K562 (cell line): ENCODE measurements at regions not wholly inside any gene's neighbourhood (a gene's known extent, or its start where the extent isn't known, plus 50 kb on each side); places are given as distances from the start of the nearest gene placed in this dataset.
A peak's percentile ranks its signal among the peaks of the same experiment; 100 is the strongest.

Experiments used
- CCNT2 ChIP-seq: IDR thresholded peaks from 2 replicates; pipeline ENCODE4 v1.6.1; 2011; ENCODE audit warnings: borderline replicate concordance, low read depth, mild to moderate bottlenecking, moderate library complexity, mixed read lengths, low read length; ENCODE audit not compliant: insufficient read length; ENCODE audit errors: extremely low read depth
- CREBBP ChIP-seq: IDR thresholded peaks from one replicate; pipeline ENCODE4 v1.6.1; 2012; ENCODE audit warnings: low read depth, mild to moderate bottlenecking, control low read depth, inconsistent platforms, low read length
- CTBP1 ChIP-seq: fragments of 450-650 bp; IDR thresholded peaks from 2 replicates; pipeline ENCODE4 v1.6.1; 2016; ENCODE audit warnings: borderline replicate concordance
- DIDO1 ChIP-seq: fragments of 450-650 bp; IDR thresholded peaks from 2 replicates; pipeline ENCODE4 v1.6.1; 2016; ENCODE audit warnings: low read depth, missing biosample characterization, missing genetic modification characterization
- ELF1 ChIP-seq: fragments of 200-800 bp; sonication (Bioruptor generic); IDR thresholded peaks from 2 replicates; pipeline ENCODE4 v1.6.1; 2016; ENCODE audit warnings: missing genetic modification characterization, missing compliant biosample characterization
- GMEB1 ChIP-seq: fragments of 250-450 bp; sonication (Bioruptor Pico); IDR thresholded peaks from 2 replicates; pipeline ENCODE4 v1.4.0; 2020; ENCODE audit warnings: mild to moderate bottlenecking
- HDAC2 ChIP-seq: fragments of 450-650 bp; IDR thresholded peaks from 2 replicates; pipeline ENCODE4 v1.6.1; 2016; ENCODE audit warnings: mild to moderate bottlenecking
- HIVEP1 ChIP-seq: fragments of 250-450 bp; sonication (Bioruptor Pico); IDR thresholded peaks from 2 replicates; pipeline ENCODE4 v1.4.0; 2020; ENCODE audit warnings: mild to moderate bottlenecking
- ILK ChIP-seq: fragments of 450-650 bp; IDR thresholded peaks from 2 replicates; pipeline ENCODE4 v1.6.1; 2016; ENCODE audit warnings: missing genetic modification characterization, low read depth, mild to moderate bottlenecking, missing compliant biosample characterization, moderate library complexity, borderline replicate concordance
- MBD2 ChIP-seq: sonication (generic); IDR thresholded peaks from 2 replicates; pipeline ENCODE4 v1.6.1; 2016; ENCODE audit warnings: low read depth, borderline replicate concordance
- MCM5 ChIP-seq: fragments of 450-650 bp; IDR thresholded peaks from 2 replicates; pipeline ENCODE4 v1.6.1; 2016; ENCODE audit warnings: low read depth
- MEF2A ChIP-seq: IDR thresholded peaks from 2 replicates; pipeline ENCODE4 v1.6.1; 2011; ENCODE audit warnings: low read depth, mild to moderate bottlenecking, low read length, moderate library complexity; ENCODE audit not compliant: control insufficient read depth
- MXI1 ChIP-seq: IDR thresholded peaks from 2 replicates; pipeline ENCODE4 v1.6.1; 2011; ENCODE audit warnings: low read depth, mild to moderate bottlenecking, improper control_type of control experiment, low read length
- PRMT5 ChIP-seq: sonication (generic); formaldehyde crosslinking; IDR thresholded peaks from 2 replicates; pipeline ENCODE4 v1.5.0; 2020; ENCODE audit warnings: missing genetic modification reagents
- RBBP5 ChIP-seq: fragments of 200-600 bp; sonication (generic); IDR thresholded peaks from 2 replicates; pipeline ENCODE4 v1.6.1; 2012; ENCODE audit warnings: borderline replicate concordance, mild to moderate bottlenecking, low read length, control low read depth, inconsistent platforms; ENCODE audit not compliant: insufficient read depth, poor library complexity, severe bottlenecking
- SIX5 ChIP-seq, 2 experiments: IDR thresholded peaks; 2 replicates each; pipeline ENCODE4 v1.6.1; 2011; ENCODE audit warnings: low read length in 2 of 2, borderline replicate concordance in 1 of 2, low read depth in 1 of 2, mild to moderate bottlenecking in 1 of 2, moderate library complexity in 1 of 2; ENCODE audit not compliant: insufficient read depth in 1 of 2
- SMARCA5 ChIP-seq: fragments of 450-650 bp; IDR thresholded peaks from 2 replicates; pipeline ENCODE4 v1.6.1; 2016
- SNAPC5 ChIP-seq: fragments of 250-450 bp; sonication (Bioruptor Pico); IDR thresholded peaks from 2 replicates; pipeline ENCODE4 v1.8.0; 2021; ENCODE audit warnings: moderate library complexity, mild to moderate bottlenecking, inconsistent platforms
- TRIM25 ChIP-seq: fragments of 450-650 bp; IDR thresholded peaks from 2 replicates; pipeline ENCODE4 v1.7.0; 2016; ENCODE audit warnings: borderline replicate concordance
- YBX1 ChIP-seq: fragments of 450-650 bp; IDR thresholded peaks from 2 replicates; pipeline ENCODE4 v1.7.1; 2016; ENCODE audit warnings: mild to moderate bottlenecking
- YY1 ChIP-seq, 3 experiments: IDR thresholded peaks; 2 replicates each; pipeline ENCODE4 v1.6.1; 2011; ENCODE audit warnings: low read length in 2 of 3, mild to moderate bottlenecking in 2 of 3, moderate library complexity in 2 of 3, borderline replicate concordance in 1 of 3, control low read depth in 1 of 3, low read depth in 1 of 3; ENCODE audit not compliant: insufficient read depth in 3 of 3, insufficient replicate concordance in 2 of 3, control insufficient read depth in 1 of 3, insufficient read length in 1 of 3; ENCODE audit errors: extremely low read depth in 1 of 3
- ZNF561 ChIP-seq: fragments of 450-650 bp; formaldehyde crosslinking; conservative IDR thresholded peaks from 2 replicates; pipeline ENCODE4 v1.4.0; 2020; ENCODE audit warnings: mild to moderate bottlenecking, moderate library complexity
- ZNF696 ChIP-seq: fragments of 250-450 bp; sonication (Bioruptor Pico); conservative IDR thresholded peaks from 2 replicates; pipeline ENCODE4 v1.4.0; 2020; ENCODE audit warnings: mild to moderate bottlenecking, moderate library complexity
- ZNF740 ChIP-seq, 3 experiments: fragments of 200-800 bp in 1 of 3; sonication (Bioruptor generic) in 1 of 3; sonication (generic) in 1 of 3; formaldehyde crosslinking in 1 of 3; IDR thresholded peaks; 2 replicates each; pipeline versions ENCODE4 v1.6.1 to v1.8.0; 2016 to 2022; ENCODE audit warnings: mild to moderate bottlenecking in 2 of 3, missing compliant biosample characterization in 2 of 3, missing genetic modification characterization in 2 of 3, missing genetic modification reagents in 1 of 3

- TF ChIP-seq YY1 (IDR thresholded peaks at IDR 0.05; ENCODE audit: borderline replicate concordance in 1 of 3, control insufficient read depth in 1 of 3, extremely low read depth in 1 of 3, insufficient read depth in 3 of 3, insufficient read length in 1 of 3, insufficient replicate concordance in 2 of 3, low read depth in 1 of 3, low read length in 2 of 3) (peak in 2 of 3 experiments; percentile 20 to 78), HIVEP1 (no peak), SIX5 (IDR thresholded peaks at IDR 0.05; ENCODE audit: borderline replicate concordance in 1 of 2, insufficient read depth in 1 of 2, low read depth in 1 of 2, low read length in 2 of 2) (no peak), RBBP5 (no peak), HDAC2 (peak; percentile 96), MCM5 (no peak), DIDO1 (tag) (peak; percentile 80), CTBP1 (peak; percentile 65; the same call in 1 of the 2 replicates), CREBBP (no peak), MBD2 (peak; percentile 35; the same call in 1 of the 2 replicates), MEF2A (no peak), SMARCA5 (peak; percentile 98), MXI1 (no peak), GMEB1 (CRISPR knock-in tag) (no peak), PRMT5 (CRISPR knock-in tag) (no peak), ILK (tag) (no peak), SNAPC5 (no peak), ZNF696 (CRISPR knock-in tag) (no peak), ELF1 (tag) (0 out of 2 replicates have a peak, but pooled peaks have one; percentile 28), CCNT2 (no peak), ZNF561 (CRISPR knock-in tag) (no peak), TRIM25 (no peak), YBX1 (no peak), ZNF740 (CRISPR knock-in tag; IDR thresholded peaks at IDR 0.05) (no peak), ZNF740 (tag; IDR thresholded peaks at IDR 0.05) (no peak)
These were observed 66.4 kb upstream of the MAP1LC3B2 start (continued) for GRCh38 chr12:116492703-116493324.
